H1 (cell line): ENCODE measurements at regions not wholly inside any gene's neighbourhood (a gene's known extent, or its start where the extent isn't known, plus 50 kb on each side); places are given as distances from the start of the nearest gene placed in this dataset.

ENCODE experiments used
- ASH2L ChIP-seq: fragments of 200-600, 300-600 bp; sonication (generic); IDR thresholded peaks from one replicate; pipeline ENCODE4 v1.7.1; 2017; ENCODE audit warnings: low read length
- ATF2 ChIP-seq: IDR thresholded peaks from 2 replicates; pipeline ENCODE4 v1.6.1; 2012; ENCODE audit warnings: low read length, inconsistent platforms
- CHD1 ChIP-seq: IDR thresholded peaks from 2 replicates; pipeline ENCODE4 v1.6.1; 2012; ENCODE audit warnings: low read depth, low read length, improper control_type of control experiment
- EZH2 ChIP-seq: fragments of 200-600 bp; sonication (generic); IDR thresholded peaks from 2 replicates; pipeline ENCODE4 v1.7.1; 2012; ENCODE audit warnings: low read depth, mild to moderate bottlenecking, moderate library complexity, low read length, inconsistent platforms; ENCODE audit not compliant: severe bottlenecking
- FOSL1 ChIP-seq: IDR thresholded peaks from 2 replicates; pipeline ENCODE4 v1.6.1; 2011; ENCODE audit warnings: mild to moderate bottlenecking, low read depth, low read length, moderate library complexity; ENCODE audit not compliant: insufficient read depth
- GTF2F1 ChIP-seq: IDR thresholded peaks from 2 replicates; pipeline ENCODE4 v1.6.1; 2012; ENCODE audit warnings: low read depth, low read length, improper control_type of control experiment, borderline replicate concordance
- KDM5A ChIP-seq: fragments of 200-600 bp; IDR thresholded peaks from 2 replicates; pipeline ENCODE4 v1.7.1; 2012; ENCODE audit warnings: mild to moderate bottlenecking, low read length, inconsistent platforms, mixed read lengths
- SIRT6 ChIP-seq: IDR thresholded peaks from one replicate; pipeline ENCODE4 v1.7.1; 2012; ENCODE audit warnings: low read length, inconsistent platforms
- TBP ChIP-seq: IDR thresholded peaks from 2 replicates; pipeline ENCODE4 v1.6.1; 2011; ENCODE audit warnings: low read depth, low read length, improper control_type of control experiment
- YY1 ChIP-seq: IDR thresholded peaks from 2 replicates; pipeline ENCODE4 v1.6.1; 2011; ENCODE audit warnings: low read depth, mild to moderate bottlenecking, low read length
- TF ChIP-seq, protein P1 (sequence below): fragments of 300-600 bp; sonication (generic); IDR thresholded peaks from 2 replicates; pipeline ENCODE4 v1.7.1; 2012; ENCODE audit warnings: low read length, moderate library complexity, mild to moderate bottlenecking, inconsistent platforms; ENCODE audit not compliant: insufficient replicate concordance

GRCh38 chr16:80081846-80082245, 458.9 kb upstream of the DYNLRB2 start (continued):
- TF ChIP-seq, protein P1, sequence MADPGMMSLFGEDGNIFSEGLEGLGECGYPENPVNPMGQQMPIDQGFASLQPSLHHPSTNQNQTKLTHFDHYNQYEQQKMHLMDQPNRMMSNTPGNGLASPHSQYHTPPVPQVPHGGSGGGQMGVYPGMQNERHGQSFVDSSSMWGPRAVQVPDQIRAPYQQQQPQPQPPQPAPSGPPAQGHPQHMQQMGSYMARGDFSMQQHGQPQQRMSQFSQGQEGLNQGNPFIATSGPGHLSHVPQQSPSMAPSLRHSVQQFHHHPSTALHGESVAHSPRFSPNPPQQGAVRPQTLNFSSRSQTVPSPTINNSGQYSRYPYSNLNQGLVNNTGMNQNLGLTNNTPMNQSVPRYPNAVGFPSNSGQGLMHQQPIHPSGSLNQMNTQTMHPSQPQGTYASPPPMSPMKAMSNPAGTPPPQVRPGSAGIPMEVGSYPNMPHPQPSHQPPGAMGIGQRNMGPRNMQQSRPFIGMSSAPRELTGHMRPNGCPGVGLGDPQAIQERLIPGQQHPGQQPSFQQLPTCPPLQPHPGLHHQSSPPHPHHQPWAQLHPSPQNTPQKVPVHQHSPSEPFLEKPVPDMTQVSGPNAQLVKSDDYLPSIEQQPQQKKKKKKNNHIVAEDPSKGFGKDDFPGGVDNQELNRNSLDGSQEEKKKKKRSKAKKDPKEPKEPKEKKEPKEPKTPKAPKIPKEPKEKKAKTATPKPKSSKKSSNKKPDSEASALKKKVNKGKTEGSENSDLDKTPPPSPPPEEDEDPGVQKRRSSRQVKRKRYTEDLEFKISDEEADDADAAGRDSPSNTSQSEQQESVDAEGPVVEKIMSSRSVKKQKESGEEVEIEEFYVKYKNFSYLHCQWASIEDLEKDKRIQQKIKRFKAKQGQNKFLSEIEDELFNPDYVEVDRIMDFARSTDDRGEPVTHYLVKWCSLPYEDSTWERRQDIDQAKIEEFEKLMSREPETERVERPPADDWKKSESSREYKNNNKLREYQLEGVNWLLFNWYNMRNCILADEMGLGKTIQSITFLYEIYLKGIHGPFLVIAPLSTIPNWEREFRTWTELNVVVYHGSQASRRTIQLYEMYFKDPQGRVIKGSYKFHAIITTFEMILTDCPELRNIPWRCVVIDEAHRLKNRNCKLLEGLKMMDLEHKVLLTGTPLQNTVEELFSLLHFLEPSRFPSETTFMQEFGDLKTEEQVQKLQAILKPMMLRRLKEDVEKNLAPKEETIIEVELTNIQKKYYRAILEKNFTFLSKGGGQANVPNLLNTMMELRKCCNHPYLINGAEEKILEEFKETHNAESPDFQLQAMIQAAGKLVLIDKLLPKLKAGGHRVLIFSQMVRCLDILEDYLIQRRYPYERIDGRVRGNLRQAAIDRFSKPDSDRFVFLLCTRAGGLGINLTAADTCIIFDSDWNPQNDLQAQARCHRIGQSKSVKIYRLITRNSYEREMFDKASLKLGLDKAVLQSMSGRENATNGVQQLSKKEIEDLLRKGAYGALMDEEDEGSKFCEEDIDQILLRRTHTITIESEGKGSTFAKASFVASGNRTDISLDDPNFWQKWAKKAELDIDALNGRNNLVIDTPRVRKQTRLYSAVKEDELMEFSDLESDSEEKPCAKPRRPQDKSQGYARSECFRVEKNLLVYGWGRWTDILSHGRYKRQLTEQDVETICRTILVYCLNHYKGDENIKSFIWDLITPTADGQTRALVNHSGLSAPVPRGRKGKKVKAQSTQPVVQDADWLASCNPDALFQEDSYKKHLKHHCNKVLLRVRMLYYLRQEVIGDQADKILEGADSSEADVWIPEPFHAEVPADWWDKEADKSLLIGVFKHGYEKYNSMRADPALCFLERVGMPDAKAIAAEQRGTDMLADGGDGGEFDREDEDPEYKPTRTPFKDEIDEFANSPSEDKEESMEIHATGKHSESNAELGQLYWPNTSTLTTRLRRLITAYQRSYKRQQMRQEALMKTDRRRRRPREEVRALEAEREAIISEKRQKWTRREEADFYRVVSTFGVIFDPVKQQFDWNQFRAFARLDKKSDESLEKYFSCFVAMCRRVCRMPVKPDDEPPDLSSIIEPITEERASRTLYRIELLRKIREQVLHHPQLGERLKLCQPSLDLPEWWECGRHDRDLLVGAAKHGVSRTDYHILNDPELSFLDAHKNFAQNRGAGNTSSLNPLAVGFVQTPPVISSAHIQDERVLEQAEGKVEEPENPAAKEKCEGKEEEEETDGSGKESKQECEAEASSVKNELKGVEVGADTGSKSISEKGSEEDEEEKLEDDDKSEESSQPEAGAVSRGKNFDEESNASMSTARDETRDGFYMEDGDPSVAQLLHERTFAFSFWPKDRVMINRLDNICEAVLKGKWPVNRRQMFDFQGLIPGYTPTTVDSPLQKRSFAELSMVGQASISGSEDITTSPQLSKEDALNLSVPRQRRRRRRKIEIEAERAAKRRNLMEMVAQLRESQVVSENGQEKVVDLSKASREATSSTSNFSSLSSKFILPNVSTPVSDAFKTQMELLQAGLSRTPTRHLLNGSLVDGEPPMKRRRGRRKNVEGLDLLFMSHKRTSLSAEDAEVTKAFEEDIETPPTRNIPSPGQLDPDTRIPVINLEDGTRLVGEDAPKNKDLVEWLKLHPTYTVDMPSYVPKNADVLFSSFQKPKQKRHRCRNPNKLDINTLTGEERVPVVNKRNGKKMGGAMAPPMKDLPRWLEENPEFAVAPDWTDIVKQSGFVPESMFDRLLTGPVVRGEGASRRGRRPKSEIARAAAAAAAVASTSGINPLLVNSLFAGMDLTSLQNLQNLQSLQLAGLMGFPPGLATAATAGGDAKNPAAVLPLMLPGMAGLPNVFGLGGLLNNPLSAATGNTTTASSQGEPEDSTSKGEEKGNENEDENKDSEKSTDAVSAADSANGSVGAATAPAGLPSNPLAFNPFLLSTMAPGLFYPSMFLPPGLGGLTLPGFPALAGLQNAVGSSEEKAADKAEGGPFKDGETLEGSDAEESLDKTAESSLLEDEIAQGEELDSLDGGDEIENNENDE: no peak
- no peak for TF ChIP-seq EZH2
- TF ChIP-seq ASH2L: no peak
- TF ChIP-seq YY1: no peak
- no peak for TF ChIP-seq GTF2F1
- TF ChIP-seq ATF2: no peak
- TF ChIP-seq FOSL1: no peak
- no peak for TF ChIP-seq SIRT6
- no peak for TF ChIP-seq KDM5A
- no peak for TF ChIP-seq CHD1
- no peak for TF ChIP-seq TBP
